AG08395 (cell line): ENCODE measurements at regions not wholly inside any gene's neighbourhood (a gene's known extent, or its start where the extent isn't known, plus 50 kb on each side); places are given as distances from the start of the nearest gene placed in this dataset.

Experiments
- DNase-seq: peaks from one replicate; pipeline ENCODE4 v3.0.0; 2012; ENCODE audit warnings: mixed read lengths, low spot score

DNA sequence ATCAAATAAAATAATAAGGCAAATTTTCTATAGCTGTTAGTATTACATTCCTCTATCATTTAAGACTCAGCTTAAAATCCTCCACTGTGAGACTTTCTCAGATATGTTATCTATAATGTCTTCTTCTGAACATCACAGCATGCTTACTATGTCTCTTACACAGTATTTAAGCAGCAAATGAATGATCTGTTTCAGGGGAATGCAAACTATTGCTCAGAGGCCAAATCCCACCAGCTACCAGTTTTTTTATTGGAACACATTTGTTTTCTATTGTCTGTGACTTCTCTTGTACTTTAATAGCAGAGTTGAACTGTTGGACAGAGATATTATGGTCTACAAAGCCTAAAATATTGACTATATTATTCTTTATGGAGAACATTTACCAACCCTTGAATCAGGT lies 59.6 kb downstream of the C3orf38 start:
- no peak for DNase-seq

DNA sequence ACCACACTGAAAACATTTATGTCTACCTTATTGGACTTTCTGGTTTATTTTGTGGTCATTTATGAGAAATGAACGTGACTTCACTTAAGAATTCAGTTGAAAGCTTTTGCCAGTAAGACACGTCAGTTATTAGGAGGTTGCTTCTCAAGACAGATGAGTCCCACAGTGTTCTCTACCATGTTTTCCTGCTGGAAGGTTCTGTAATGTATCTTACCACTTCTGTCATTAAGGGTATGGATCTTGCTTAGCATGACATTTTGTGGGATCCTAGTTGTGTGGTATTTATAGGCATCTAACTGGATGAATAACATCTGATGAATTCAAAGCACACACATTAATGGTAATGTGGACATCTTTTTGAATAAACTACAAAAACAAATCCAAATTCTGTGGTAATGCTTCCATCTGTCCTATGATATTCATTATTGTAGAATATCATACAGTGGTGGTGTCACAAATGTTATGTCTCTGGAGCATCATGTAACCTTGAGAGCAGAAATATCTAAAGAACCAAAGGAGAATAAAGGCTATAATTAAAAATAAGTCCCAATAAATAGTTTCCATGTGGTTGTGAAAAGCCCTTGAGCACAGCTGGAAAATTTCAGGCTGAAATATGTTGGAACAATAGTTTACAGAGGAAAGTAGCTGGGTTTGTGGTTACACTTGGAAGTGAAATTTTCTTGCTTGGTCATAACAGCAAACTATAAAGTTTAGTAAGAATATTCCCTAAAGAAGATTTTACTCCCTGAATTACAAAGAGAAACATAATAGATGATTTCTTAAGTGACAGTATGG lies 61.5 kb downstream of the C3orf38 start:
- DNase-seq = no peak

DNA sequence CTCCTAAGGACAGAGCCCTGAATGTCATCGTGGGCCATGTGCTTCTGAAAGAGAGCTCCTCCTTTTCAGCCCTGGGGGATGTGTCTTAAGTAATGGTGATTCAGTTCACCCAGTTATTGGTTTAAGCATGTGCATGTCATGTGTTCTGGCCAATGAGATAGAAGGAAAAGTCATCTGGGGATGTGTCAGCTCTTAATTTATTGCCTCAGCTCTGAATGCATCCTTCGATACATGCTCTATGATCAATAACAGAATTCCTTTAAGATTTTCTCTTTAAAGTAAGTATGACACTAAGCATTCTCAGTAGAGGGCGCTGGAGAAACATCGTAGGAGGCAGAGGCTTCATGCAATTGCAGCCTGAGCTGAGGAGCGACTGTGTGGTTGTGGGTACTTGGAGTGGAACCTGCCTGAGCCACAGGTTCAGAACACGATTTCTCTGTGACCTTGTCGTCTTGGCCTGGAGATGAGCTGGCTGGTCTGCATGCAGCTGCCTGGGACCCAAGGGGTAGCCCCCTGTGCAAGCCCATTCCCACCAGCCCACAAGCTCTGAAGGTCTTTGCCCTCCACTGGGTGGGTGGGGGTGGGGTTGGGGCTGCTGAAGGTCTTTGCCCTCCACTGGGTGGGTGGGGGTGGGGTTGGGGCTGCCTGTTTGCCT lies 69.5 kb downstream of the C3orf38 start:
- DNase-seq = peak; percentile 61

DNA sequence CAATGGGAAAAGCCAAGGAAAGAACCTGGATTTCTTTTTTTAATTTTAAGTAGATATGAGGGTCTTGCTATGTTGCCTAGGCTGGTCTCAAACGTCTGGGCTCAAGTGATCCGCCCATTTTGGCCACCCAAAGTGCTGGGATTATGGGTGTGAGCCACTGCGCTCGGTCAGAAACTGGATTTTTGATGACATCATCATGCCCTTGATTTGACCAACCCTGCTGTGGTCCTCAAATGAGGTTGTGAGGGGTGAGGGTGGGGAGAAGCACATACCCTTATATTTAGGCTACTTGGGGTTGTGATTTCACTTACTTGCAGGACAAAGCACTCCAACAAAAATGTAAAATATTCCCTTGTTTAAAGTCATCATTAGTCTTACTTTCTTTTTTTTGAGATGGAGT lies 70.4 kb downstream of the C3orf38 start:
- DNase-seq = no peak

DNA sequence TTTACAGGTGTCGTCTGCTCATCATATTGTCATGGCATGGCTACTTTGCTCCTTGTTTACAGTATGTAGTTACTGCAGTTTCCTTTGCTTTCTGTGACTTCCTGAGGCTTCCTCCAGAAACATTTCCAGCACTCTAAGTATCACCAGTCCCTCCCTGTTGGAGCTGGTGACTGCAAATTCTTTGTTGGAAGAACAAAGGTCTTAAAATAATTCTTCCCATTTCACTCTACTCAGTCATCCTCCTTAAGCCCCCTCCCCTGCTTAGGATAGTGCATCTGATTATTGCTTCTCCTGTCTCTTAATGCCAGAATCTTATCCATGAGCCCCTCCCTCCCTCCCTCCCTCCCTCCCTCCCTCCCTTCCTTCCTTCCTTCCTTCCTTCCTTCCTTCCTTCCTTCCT lies 72.0 kb downstream of the C3orf38 start:
- DNase-seq = no peak

DNA sequence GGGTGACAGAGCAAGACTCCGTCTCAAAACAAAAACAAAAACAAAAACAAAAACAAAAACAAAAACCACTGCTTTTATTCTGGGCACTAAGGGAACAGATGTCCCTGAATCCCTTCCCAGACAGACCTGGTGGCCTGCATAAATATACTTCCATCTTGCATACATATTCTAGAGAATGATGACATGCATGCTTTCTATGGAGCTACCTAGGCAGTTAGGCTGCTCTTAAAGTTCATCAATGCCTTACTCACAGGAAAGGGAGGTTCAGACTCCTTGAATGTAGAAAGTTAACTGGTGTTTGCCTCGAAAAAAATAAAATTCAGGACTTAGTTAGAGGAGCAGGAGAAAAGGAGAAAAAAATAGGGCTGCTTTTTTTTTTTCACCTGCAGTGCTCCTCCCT lies 72.6 kb downstream of the C3orf38 start:
- no peak for DNase-seq

DNA sequence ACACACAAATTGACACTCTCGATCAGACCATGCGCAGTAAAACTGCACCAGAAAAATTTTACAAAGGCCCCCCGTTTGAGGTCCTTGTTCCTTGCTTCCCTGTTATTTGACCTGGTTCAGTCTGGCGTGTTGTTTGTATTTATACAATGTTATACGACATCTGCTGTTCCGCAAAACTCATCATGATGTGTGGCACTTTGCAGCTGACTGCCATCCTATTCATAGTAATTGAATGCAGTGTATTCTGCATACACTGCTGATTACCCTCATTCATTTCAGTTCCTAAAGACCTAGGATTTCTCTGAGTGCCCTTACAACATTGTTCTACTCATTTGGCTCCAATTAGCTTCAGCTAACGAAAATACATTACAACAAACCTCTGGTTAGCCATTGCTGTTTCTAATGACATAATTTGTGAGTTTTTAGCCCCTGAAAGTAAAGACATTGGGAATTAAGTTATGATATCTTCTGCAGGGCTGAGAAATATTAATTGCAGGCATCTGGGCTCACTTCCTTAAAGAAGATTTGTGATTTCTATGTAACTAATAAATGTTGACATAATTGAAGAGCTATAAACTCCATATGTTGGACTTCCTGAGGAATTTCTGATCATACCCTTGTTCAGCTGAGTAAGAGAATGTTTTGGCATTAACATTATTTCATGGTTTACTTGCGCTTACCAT lies 75.7 kb downstream of the C3orf38 start:
- DNase-seq = no peak

DNA sequence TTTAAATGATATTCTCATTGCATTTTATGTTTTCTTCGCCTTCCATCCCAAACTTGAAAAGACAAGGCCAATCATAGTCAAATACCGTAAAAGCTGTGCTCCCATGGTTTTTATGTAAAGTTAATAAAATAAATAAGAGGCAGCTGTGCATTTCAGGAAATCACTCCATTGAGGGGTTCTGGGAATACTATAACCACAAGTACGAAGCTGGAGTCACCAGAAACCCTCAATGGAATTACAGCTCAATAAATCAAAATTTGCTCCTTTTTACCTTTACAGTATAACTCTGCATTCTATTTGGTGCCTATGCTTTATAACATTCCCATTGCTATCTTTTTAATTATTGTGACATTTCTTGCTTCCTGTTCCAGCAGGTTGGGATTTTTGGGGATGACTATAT lies 77.2 kb downstream of the C3orf38 start:
- no peak for DNase-seq

DNA sequence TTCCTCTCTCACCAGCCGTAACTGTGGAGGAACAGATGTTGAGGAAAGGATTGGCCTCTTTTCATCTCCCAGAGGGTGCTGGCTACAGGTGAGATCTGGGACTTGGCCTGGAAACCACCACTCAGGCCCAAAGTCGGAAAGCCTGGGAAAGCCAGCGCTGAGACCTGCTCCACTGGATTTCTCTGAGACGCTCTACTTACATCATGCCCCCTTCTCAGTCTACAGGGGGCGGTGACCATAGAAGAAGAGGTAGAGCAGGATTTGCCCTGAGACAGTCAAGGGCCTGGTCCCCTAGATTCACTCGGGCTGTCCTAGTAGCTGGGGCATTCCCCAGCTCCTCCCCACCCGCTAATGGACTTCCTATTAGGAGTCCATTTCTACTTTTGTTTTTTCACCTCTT lies 80.9 kb downstream of the C3orf38 start:
- no peak for DNase-seq

DNA sequence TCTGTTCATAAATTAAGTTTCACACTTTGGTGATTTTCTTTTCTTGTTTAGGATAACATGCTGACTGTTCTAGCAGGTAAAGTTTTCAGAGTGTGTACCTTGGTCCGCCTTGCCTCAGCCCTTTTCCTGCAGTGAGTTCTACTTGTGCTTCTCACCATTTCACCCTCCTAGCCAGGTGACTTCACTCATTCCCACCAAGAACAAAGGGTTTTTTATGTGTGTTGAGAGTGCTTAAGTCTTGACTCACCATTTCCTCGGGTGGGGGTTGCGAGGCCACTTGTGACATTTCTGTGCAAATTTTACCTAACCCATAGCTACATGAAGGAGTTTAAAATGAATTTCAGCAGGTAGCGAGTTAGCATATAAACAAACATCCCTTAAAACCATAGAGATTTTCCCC lies 81.4 kb downstream of the C3orf38 start:
- DNase-seq = no peak

DNA sequence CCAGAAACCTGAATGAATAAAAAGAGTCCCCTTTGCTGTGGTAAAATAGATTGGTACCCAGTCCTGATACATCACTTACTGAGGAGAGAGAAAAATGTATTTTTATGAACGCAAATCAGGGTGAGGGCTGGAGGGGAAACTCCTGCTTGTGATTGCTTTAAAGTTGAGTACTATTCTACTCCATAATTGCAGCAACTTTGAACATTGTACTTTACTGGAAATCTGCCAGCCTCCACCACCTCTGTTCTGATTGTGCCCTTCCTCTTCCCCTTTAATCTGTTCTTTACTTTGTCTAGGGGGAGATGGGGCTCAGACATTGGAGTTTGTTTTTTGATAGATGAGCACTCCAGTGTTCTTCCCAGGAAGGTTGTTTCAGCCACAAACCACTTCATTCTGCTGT lies 81.9 kb downstream of the C3orf38 start:
- no peak for DNase-seq

DNA sequence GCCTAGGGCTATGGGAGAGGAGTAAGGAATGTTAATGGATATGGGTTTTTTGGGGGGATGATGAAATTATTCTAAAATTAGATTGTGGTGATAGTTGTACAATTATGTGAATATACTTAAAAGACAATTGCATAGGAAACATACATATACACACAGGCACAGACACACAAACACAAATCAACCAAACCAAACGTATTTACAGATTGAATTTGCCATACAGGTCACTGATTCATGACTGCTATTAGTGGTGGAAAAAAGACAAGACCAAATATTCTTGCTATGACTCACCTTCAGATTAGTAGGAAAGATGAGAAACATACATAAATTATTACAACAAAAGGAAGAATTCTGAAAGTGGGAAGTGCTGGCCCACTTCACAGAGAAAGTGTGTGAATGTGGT lies 85.3 kb downstream of the C3orf38 start:
- no peak for DNase-seq

DNA sequence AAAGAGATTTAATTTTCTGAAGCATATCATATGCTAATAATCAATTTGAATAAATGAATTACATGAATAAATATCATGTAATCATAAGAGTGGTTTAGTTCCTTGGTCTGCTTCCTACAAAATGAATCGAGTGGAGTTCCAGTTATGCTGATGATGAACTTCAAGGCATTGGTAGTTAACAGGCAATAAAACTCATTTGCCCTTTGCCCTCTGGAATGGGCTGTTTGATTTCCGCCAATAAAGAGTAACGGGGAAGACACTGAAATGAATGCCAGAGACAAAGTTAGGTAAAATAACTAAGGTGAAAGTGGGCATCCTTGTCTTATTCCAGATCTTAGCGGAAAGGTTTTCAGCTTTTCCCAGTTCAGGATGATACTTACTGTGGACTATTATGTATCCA lies 90.1 kb downstream of the C3orf38 start:
- no peak for DNase-seq

DNA sequence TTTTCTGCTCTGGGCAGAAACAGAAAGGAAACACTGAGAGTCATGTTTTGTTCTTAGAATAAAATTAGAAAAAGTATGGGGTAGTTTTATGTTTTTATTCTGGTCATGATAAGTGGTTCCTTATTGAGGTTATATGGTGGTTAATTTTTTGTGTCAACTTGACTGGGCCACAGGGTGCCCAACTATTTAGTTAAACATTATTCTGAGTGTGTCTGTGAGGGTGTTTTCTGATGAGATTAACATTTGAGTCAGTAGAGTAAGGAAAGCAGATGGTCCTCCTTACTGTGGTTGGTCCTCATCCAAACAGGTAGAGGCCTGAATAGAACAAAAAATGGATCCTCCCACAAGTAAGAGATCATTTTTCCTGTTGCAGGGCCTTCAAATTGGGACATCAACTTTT lies 98.9 kb downstream of the C3orf38 start:
- DNase-seq = no peak

DNA sequence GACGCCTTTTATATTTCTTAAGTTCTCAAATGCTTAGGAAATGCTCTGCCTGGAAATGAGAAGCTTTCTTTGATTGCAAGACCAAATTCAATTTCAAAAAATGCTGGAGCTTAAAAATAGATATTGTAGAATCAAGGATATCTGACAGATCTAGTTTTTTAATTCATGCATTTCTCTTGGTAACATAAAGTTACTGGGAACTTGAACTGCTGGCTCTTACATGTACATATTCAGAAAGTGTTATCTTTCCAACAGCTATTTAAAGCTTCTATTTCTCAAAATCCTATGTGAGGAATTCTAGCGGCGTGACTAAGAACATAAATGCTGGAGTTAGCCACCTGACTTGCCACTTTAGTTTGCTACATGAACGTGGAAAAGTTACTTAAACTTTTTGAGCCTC lies 109.3 kb downstream of the C3orf38 start:
- no peak for DNase-seq

DNA sequence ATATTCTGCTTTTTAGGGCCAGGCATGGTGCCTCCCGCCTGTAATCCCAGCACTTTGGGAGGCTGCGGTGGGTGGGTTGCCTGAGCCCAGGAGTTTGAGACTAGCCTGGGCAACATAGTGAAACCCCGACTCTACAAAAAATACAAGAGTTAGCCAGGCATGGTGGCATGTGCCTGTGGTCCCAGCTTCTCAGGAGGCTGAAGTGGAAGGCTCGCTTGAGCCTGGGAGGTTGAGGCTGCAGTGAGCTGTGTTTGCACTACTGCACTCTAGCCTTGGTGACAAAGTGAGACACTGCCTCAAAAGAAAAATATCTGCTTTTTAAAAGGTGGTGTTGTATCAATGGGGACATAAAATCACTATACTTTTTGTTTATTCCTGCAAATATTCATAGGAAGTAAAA lies 112.8 kb downstream of the C3orf38 start:
- no peak for DNase-seq

DNA sequence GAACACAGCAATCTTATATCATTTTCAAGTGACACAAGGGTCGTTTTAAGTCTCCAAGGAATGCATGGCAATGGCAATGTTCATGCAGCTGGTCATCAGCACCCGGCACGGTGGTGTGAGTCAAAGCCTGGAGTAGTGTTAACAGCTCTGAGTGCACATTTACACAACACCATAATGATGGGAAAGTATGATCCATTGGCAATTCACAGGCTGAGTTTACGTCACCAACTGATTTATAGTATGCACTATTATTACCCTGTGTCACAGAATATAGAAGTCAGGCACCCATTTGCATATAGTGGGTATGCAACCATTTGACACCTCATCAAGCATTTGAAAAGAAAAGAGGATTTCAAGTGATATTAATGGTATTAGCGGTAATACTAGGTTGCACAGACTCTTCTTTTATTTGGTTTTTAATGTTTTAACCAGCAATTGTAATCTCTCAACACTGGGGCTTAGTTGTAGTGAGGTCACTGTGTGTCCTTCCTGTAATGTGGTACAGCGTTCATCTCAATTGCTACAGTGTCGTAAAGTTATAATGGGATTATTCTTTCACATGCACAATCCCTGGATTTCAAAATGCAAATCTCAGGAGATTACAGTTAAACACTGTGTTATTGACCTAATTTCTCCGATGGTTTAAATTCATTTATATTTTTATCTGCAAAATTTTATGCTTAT lies 113.8 kb downstream of the C3orf38 start:
- no peak for DNase-seq

DNA sequence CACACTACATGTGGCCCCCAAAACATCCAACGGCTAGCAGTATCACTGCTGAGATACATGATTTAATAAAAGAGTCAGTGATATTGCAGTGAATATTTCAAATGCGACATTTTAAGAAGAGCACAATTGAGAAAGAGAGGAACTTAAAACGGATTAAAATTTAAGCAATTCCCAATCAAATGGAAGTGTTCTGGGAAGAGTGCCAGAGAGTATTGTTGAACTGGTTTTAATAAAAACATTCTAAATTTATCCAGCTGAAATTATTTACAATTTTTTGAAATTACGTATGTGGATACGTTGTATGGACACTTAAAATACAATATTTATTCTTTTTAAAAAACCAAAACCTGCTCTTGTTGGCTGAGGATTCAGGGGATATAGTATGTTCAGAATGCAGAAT lies 117.7 kb downstream of the C3orf38 start:
- DNase-seq = no peak

DNA sequence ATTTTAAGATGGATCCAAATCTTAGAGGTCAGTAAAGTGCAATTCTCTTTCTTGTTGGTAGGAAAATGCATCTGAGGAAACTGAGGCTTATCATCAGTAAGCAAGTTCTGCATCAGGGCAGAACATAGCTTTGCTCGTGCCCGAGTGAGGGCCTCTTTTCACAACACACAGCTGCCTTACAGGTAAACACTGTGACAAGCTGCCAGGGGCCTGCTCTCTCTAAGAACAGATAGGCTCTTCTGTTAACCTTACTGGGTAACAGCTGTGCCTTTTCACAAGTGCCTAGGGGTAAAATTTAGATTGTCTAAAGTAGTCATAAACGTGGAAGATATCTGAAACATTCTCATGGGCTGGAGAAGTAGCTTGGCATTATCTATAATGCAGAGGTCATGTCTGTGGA lies 118.1 kb downstream of the C3orf38 start:
- no peak for DNase-seq

DNA sequence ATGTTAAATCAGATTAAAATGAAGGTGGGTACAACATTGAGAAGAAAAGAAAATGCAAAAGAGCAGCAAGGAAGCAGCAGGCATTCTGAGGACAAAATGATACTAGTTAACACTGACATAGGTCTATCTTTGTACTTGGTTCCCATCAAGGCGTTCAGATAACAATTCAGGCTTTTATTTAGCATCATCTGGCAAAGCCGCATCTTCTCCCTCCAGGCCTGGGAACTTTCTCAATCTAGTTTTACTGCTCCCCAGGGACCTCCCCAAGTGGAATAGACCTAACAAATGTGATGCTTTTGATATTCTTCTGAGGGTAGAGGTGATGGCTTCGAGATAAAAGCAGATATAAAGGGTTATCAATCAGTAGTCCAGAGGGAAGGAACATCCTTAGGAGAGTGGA lies 130.6 kb downstream of the C3orf38 start:
- DNase-seq = no peak

DNA sequence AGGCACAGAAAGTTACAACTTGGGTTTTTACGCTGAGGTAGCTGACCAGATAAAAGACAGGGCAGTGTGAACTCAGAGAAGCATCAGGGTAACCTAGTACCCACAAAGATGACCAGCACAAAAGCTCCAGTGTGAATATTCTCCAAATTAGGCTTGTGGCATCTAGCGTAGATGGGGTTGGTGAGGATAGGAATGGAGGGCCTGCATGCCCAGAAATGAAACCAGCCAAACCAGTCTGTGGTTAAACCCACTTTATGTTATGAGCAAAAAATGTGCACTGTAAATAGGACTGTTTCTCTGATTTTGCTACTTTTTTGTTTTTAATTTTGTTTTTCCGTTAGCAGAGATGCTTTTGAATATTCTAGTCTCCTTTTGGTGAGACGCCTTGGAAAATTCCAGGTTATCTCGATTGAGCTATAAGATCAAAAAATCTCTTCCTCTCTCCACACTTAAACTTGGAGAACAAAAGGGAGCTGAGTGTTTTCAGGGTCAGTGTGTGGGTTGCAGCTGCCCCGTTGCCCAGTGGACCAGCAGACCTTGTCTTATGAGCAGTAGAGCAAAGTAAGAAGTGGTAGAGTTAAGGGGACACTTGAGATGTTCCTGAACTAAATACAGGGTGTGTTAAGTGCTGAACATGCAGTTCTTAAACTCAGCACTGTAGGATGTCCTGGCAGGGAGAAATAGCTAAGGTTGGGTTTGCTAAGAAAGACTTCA lies 132.9 kb downstream of the C3orf38 start:
- DNase-seq = no peak

DNA sequence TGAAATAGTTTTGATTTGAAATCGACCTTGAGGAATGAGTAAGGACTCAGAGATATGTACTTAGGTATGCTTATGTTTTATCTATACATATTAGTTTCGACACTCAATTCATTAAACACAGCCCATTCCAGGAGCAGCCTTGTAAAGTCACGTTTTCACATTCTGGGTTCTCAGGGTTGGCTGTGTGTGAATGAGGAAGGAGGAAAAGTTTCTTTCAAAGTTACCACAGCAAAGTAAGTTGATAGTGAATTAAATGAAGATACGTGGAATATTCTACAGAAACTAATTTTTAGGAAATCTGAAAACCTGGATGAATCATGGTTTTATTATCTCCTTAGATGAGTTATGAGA lies 133.5 kb downstream of the C3orf38 start:
- no peak for DNase-seq
